HepG2 (cell line): ENCODE measurements at regions not wholly inside any gene's neighbourhood (a gene's known extent, or its start where the extent isn't known, plus 50 kb on each side); places are given as distances from the start of the nearest gene placed in this dataset.

Source experiments
- ATAC-seq: fragments of 200-7000 bp; cut with Tn5 transposase; 3 replicates; pipeline ENCODE4 v1.9.1; 2020; ENCODE audit warnings: mild to moderate bottlenecking, moderate library complexity
- BruUV-seq: library from RNA; stranded (reverse); fragments of 400-500 nt; replicated peaks from 2 replicates; lab custom pipeline; 2021; lab: Mats Ljungman, UMichigan
- CTCF ChIA-PET: fragments of 300-600 bp; formaldehyde crosslinking; extraction: SDS; loops from one replicate; lab custom pipeline; 2021; ENCODE audit warnings: low total read pairs, inconsistent platforms, low intra/inter-chr PET ratio; lab: Yijun Ruan, JAX
- POLR2A ChIA-PET: fragments of 350-600 bp; sonication (Branson Sonifier 250); formaldehyde crosslinking; loops from one replicate; lab custom pipeline; 2020; ENCODE audit warnings: antibody characterized with exemption, inconsistent platforms; lab: Yijun Ruan, JAX
- DNase-seq: peaks from one replicate; pipeline ENCODE4 v3.0.0-alpha.2; 2015; ENCODE audit warnings: low spot score
- FAIRE-seq: peaks from 3 replicates; lab custom pipeline; 2011; peaks lifted over from hg19 to GRCh38; lab: Jason Lieb, UNC
- H2AFZ ChIP-seq: one replicate; pipeline ENCODE4 v1.6.1; 2011; ENCODE audit warnings: low read length, inconsistent platforms
- H3K27ac ChIP-seq: fragments of 300-600 bp; 3 replicates; pipeline ENCODE4 v1.8.0; 2011; ENCODE audit warnings: mixed run types, mild to moderate bottlenecking, mixed read lengths, low read length, inconsistent platforms; ENCODE audit not compliant: insufficient read depth; ENCODE audit errors: extremely low read length
- H3K27me3 ChIP-seq, 2 experiments: fragments of 200-600 bp in 1 of 2; 2 replicates in 1 of 2; 3 replicates in 1 of 2; pipeline versions ENCODE4 v1.6.0 to v1.8.0; 2011; ENCODE audit warnings: low read length in 2 of 2, mild to moderate bottlenecking in 2 of 2, moderate library complexity in 2 of 2, inconsistent platforms in 1 of 2; ENCODE audit not compliant: insufficient read depth in 2 of 2, control insufficient read depth in 1 of 2
- H3K36me3 ChIP-seq, 2 experiments: fragments of 200-600 bp in 1 of 2; replicated peaks in 1 of 2; 2 replicates in 1 of 2; 3 replicates in 1 of 2; pipeline versions ENCODE4 v1.5.1 to v1.8.0; 2011; ENCODE audit warnings: low read length in 2 of 2, inconsistent platforms in 1 of 2; ENCODE audit not compliant: insufficient read depth in 2 of 2, control insufficient read depth in 1 of 2
- H3K4me1 ChIP-seq: 2 replicates; pipeline ENCODE4 v1.5.1; 2012; ENCODE audit warnings: low read length, inconsistent platforms; ENCODE audit not compliant: insufficient read depth
- H3K4me2 ChIP-seq: 2 replicates; pipeline ENCODE4 v1.6.0; 2011; ENCODE audit warnings: low read depth, low read length, inconsistent platforms
- H3K4me3 ChIP-seq, 3 experiments: fragments of 200-600 bp in 1 of 3; sonication (generic), shearing (Covaris generic) in 1 of 3; replicated peaks in 1 of 3; 2 replicates each; pipeline ENCODE4 v1.5.1; 2011 to 2016; ENCODE audit warnings: low read length in 3 of 3, inconsistent platforms in 2 of 3, low read depth in 2 of 3, mild to moderate bottlenecking in 2 of 3, control low read depth in 1 of 3, mixed read lengths in 1 of 3; ENCODE audit not compliant: insufficient read depth in 1 of 3
- H3K79me2 ChIP-seq: one replicate; pipeline ENCODE4 v1.6.1; 2011; ENCODE audit warnings: low read length, inconsistent platforms; ENCODE audit not compliant: insufficient read depth
- H3K9ac ChIP-seq: 2 replicates; pipeline ENCODE4 v1.6.0; 2011; ENCODE audit warnings: mild to moderate bottlenecking, low read depth, low read length, inconsistent platforms; ENCODE audit not compliant: insufficient read depth
- H3K9me3 ChIP-seq: 2 replicates; pipeline ENCODE4 v1.5.1; 2012; ENCODE audit warnings: mild to moderate bottlenecking, low read length
- H4K20me1 ChIP-seq: 2 replicates; pipeline ENCODE4 v1.6.0; 2011; ENCODE audit warnings: inconsistent platforms, mild to moderate bottlenecking, low read length, moderate library complexity; ENCODE audit not compliant: insufficient read depth
- ERF ChIP-seq: IDR thresholded peaks from 2 replicates; pipeline ENCODE4 v1.6.1; 2018; ENCODE audit warnings: missing biosample characterization, missing genetic modification reagents
- FOXJ3 ChIP-seq: sonication (generic); formaldehyde crosslinking; IDR thresholded peaks from 2 replicates; pipeline ENCODE4 v1.4.0; 2020; ENCODE audit warnings: missing genetic modification reagents, mild to moderate bottlenecking, borderline replicate concordance
- SUZ12 ChIP-seq: fragments of 150-350 bp; IDR thresholded peaks from 2 replicates; pipeline ENCODE4 v1.6.1; 2014; ENCODE audit warnings: low read depth, low read length
- ZNF317 ChIP-seq: sonication (generic); formaldehyde crosslinking; IDR thresholded peaks from 2 replicates; pipeline ENCODE4 v1.5.0; 2020; ENCODE audit warnings: mild to moderate bottlenecking, missing genetic modification reagents
- ZSCAN25 ChIP-seq: sonication (generic); formaldehyde crosslinking; IDR thresholded peaks from 2 replicates; pipeline ENCODE4 v1.8.0; 2022; ENCODE audit warnings: mild to moderate bottlenecking, missing genetic modification reagents
- WGBS: methylation state at CpG from one replicate; pipeline ENCODE4 v1.1.6; 2017; ENCODE audit warnings: low lambda C conversion rate; 5-methylcytosine and 5-hydroxymethylcytosine counted together
- in situ Hi-C: cut with HindIII; loops from 2 replicates; pipeline ENCODE4 v1.10.0; 2017; ENCODE audit warnings: low pct_unique_long_range_greater_than_20kb; ENCODE audit not compliant: extremely low pct_ligation_motif_present
- intact Hi-C: fragments of 100-400 bp; cut with micrococcal nuclease; formaldehyde crosslinking; loops from one replicate; pipeline ENCODE4 v1.10.0; 2022; ENCODE audit not compliant: unreplicated experiment
- TF ChIP-seq, protein P1 (sequence below): sonication (generic); formaldehyde crosslinking; IDR thresholded peaks from 2 replicates; pipeline ENCODE4 v1.5.1; 2020; ENCODE audit warnings: missing genetic modification reagents, mild to moderate bottlenecking, borderline replicate concordance

GRCh38 chr7:136256491-136256890, 279.3 kb upstream of the MTPN start:
- CTCF ChIA-PET = no interaction called here
- intact Hi-C loops (no loop called here), in situ Hi-C loops (no loop called here)
- Histone ChIP-seq H3K27ac (no peak overlapping the region), H4K20me1 (no peaks in the 10 kb centered on the region), H3K36me3 (no peaks in the 10 kb centered on the region), H3K27me3 (no peaks in the 10 kb centered on the region), H3K9ac (no peak overlapping the region), H3K79me2 (no peaks in the 10 kb centered on the region), H3K4me2 (no peak overlapping the region), H3K9me3 (no peaks in the 10 kb centered on the region), H3K4me1 (no peaks in the 10 kb centered on the region), H3K4me3 (no peak overlapping the region), H2AFZ (no peak overlapping the region)
- WGBS = 13% methylated on average over 3 of the region's 3 CpGs
- no TSS peak for BruUV-seq
- DNase-seq = no peak
- ATAC-seq = no peak
- no peak for TF ChIP-seq ZSCAN25 (CRISPR knock-in tag)
- no peak for TF ChIP-seq FOXJ3
- TF ChIP-seq, protein P1, sequence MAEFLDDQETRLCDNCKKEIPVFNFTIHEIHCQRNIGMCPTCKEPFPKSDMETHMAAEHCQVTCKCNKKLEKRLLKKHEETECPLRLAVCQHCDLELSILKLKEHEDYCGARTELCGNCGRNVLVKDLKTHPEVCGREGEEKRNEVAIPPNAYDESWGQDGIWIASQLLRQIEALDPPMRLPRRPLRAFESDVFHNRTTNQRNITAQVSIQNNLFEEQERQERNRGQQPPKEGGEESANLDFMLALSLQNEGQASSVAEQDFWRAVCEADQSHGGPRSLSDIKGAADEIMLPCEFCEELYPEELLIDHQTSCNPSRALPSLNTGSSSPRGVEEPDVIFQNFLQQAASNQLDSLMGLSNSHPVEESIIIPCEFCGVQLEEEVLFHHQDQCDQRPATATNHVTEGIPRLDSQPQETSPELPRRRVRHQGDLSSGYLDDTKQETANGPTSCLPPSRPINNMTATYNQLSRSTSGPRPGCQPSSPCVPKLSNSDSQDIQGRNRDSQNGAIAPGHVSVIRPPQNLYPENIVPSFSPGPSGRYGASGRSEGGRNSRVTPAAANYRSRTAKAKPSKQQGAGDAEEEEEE (CRISPR knock-in tag) = no peak
- TF ChIP-seq SUZ12 = no peak
- POLR2A ChIA-PET = no interaction called here
- FAIRE-seq = no peak

GRCh38 chr7:136254148-136254547, 277.0 kb upstream of the MTPN start:
- Histone ChIP-seq H2AFZ (no peak overlapping the region), H3K4me2 (no peak overlapping the region), H3K4me3 (no peak overlapping the region), H3K9ac (no peak overlapping the region), H4K20me1 (no peaks in the 10 kb centered on the region), H3K9me3 (no peaks in the 10 kb centered on the region), H3K4me1 (no peaks in the 10 kb centered on the region), H3K27me3 (no peaks in the 10 kb centered on the region), H3K36me3 (no peaks in the 10 kb centered on the region), H3K79me2 (no peaks in the 10 kb centered on the region), H3K27ac (no peak overlapping the region)
- no peak for FAIRE-seq
- no peak for TF ChIP-seq ERF (CRISPR knock-in tag)
- TF ChIP-seq ZNF317 = peak; percentile 65; the same call in 1 of the 2 replicates
- ChIA-PET CTCF (no interaction called here), POLR2A (no interaction called here)
- ATAC-seq = no peak
- WGBS = 25% methylated on average over 6 of the region's 6 CpGs
- BruUV-seq = no TSS peak
- in situ Hi-C loops = no loop called here
- no peak for DNase-seq
- intact Hi-C loops = no loop called here
